Natural killer cell (primary cell): ENCODE measurements at regions not wholly inside any gene's neighbourhood (a gene's known extent, or its start where the extent isn't known, plus 50 kb on each side); places are given as distances from the start of the nearest gene placed in this dataset.

Source experiments
- ATAC-seq, 3 donors: fragments of 150-1000 bp in 2 of 3; fragments of 200-7000 bp in 1 of 3; cut with Tn5 transposase; 1 replicate in 1 of 3; 2 replicates in 2 of 3; pipeline ENCODE4 v1.10.0; 2021; ENCODE audit warnings: mild to moderate bottlenecking in 2 of 3, moderate library complexity in 2 of 3
- DNase-seq, 2 donors: peaks; one replicate each; pipeline versions ENCODE4 v3.0.0 to v3.0.0-alpha.2; 2013 to 2021; ENCODE audit warnings: mixed read lengths in 1 of 2
- H3K27ac ChIP-seq: one replicate; pipeline ENCODE4 v1.5.1; 2013; ENCODE audit warnings: mild to moderate bottlenecking, low read length
- H3K27me3 ChIP-seq: one replicate; pipeline ENCODE4 v1.6.1; 2013; ENCODE audit warnings: low read length; ENCODE audit not compliant: control insufficient read depth, insufficient read depth
- H3K36me3 ChIP-seq: one replicate; pipeline ENCODE4 v1.6.1; 2013; ENCODE audit warnings: low read length; ENCODE audit not compliant: control insufficient read depth, insufficient read depth
- H3K4me1 ChIP-seq: one replicate; pipeline ENCODE4 v1.6.1; 2013; ENCODE audit warnings: low read length; ENCODE audit not compliant: control insufficient read depth, insufficient read depth
- H3K4me3 ChIP-seq: one replicate; pipeline ENCODE4 v1.5.1; 2013; ENCODE audit warnings: low read length
- H3K9me3 ChIP-seq: one replicate; pipeline ENCODE4 v1.6.1; 2013; ENCODE audit warnings: low read length; ENCODE audit not compliant: control insufficient read depth, insufficient read depth
- H3K27ac Mint-ChIP-seq, 2 donors: one replicate each; pipeline ENCODE4 v1.8.0; 2022; ENCODE audit warnings: mild to moderate bottlenecking in 2 of 2, mixed read lengths in 2 of 2, moderate library complexity in 1 of 2
- H3K27me3 Mint-ChIP-seq, 2 donors: one replicate each; pipeline ENCODE4 v1.8.0; 2022; ENCODE audit warnings: low read depth in 2 of 2, mixed read lengths in 2 of 2
- H3K36me3 Mint-ChIP-seq: one replicate; pipeline ENCODE4 v1.8.0; 2022; ENCODE audit warnings: mixed read lengths
- H3K4me1 Mint-ChIP-seq, 2 donors: one replicate each; pipeline ENCODE4 v1.8.0; 2022; ENCODE audit warnings: mixed read lengths in 2 of 2
- H3K4me3 Mint-ChIP-seq: one replicate; pipeline ENCODE4 v1.8.0; 2022; ENCODE audit warnings: mild to moderate bottlenecking, moderate library complexity, mixed read lengths
- H3K9me3 Mint-ChIP-seq, 2 donors: one replicate each; pipeline ENCODE4 v1.8.0; 2022; ENCODE audit warnings: mixed read lengths in 2 of 2
- CTCF ChIP-seq: fragments of 200-600 bp; IDR thresholded peaks from one replicate; pipeline ENCODE4 v1.8.0; 2022; ENCODE audit warnings: antibody characterized with exemption
- WGBS: methylation state at CpG from one replicate; pipeline ENCODE4 v1.1.7; 2013; ENCODE audit warnings: missing lambda C conversion rate; ENCODE audit not compliant: insufficient coverage; 5-methylcytosine and 5-hydroxymethylcytosine counted together
- intact Hi-C: fragments of 100-400 bp; cut with micrococcal nuclease; formaldehyde crosslinking; loops from one replicate; pipeline ENCODE4 v1.14.2; 2022

DNA sequence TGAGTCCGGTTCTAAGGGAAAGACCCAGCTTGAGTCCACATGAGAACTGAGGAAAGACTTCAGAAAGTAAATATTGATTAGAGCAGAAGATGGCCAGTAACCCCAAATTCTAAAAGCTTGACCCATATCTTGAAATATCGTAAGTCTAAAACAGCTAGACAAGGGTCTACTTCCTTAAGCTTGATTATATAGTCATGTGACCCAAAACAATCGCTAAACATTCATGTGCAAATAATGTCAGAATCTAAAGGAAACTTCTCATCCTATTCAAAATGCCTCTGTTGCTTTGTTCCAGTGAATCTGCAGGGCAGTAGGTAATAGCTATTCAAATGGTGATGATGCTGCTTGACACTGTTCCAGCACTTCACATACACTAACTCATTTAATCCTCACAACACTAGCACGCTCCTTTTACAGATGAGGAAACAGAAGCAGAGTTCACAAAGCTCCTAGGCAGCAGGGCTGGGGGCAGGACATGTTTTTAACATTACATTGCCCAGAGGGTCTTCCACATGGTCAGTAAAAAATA lies 52.6 kb downstream of the TCF20 start:
- H3K4me3 Mint-ChIP-seq = no peak overlapping the region
- 82% methylated on average over 4 of the region's 4 CpGs for WGBS
- H3K9me3 Mint-ChIP-seq = no peaks in the 10 kb centered on the region

GRCh38 chr22:42217019-42217751 lies 53.3 kb downstream of the TCF20 start:
- Mint-ChIP-seq H3K36me3 (no peaks in the 10 kb centered on the region), H3K27me3 (no peaks in the 10 kb centered on the region), H3K27ac (peak overlapping the region; percentile 29 to 76), H3K9me3 (no peaks in the 10 kb centered on the region), H3K4me1 (peaks cover 46 to 56% of the 10 kb centered on the region in 2 donors), H3K4me3 (no peak overlapping the region)
- ATAC-seq (peak in 1 of 3 donors; percentile 27), DNase-seq (peak in 1 of 2 donors; percentile 19)
- TF ChIP-seq CTCF = no peak
- intact Hi-C loops = no loop called here
- no peaks in the 10 kb centered on the region for H3K9me3 ChIP-seq
- H3K27ac ChIP-seq = no peak overlapping the region
- H3K36me3 ChIP-seq = peaks cover 25% of the 10 kb centered on the region
- no peaks in the 10 kb centered on the region for H3K27me3 ChIP-seq
- H3K4me3 ChIP-seq = no peak overlapping the region
- H3K4me1 ChIP-seq = peaks cover 8% of the 10 kb centered on the region
- WGBS = 74% methylated on average over 3 of the region's 3 CpGs

More for the DNA sequence above, 52.6 kb downstream of the TCF20 start:
- peaks cover 21% of the 10 kb centered on the region for H3K36me3 ChIP-seq
- Mint-ChIP-seq H3K36me3 (no peaks in the 10 kb centered on the region), H3K4me1 (peaks cover 52 to 63% of the 10 kb centered on the region in 2 donors), H3K27me3 (no peaks in the 10 kb centered on the region), H3K27ac (peak overlapping the region; percentile 29 to 76)
- H3K27ac ChIP-seq = no peak overlapping the region
- H3K27me3 ChIP-seq = no peaks in the 10 kb centered on the region
- ATAC-seq (no peak), DNase-seq (no peak)
- H3K4me1 ChIP-seq = peaks cover 8% of the 10 kb centered on the region
- H3K9me3 ChIP-seq = no peaks in the 10 kb centered on the region
- TF ChIP-seq CTCF = no peak
- H3K4me3 ChIP-seq = no peak overlapping the region
- intact Hi-C loops = no loop called here

- no peaks in the 10 kb centered on the region for H3K9me3 ChIP-seq
- Mint-ChIP-seq H3K27ac (no peak overlapping the region), H3K4me1 (peaks cover 42 to 48% of the 10 kb centered on the region in 2 donors), H3K36me3 (peaks cover 12% of the 10 kb centered on the region), H3K9me3 (no peaks in the 10 kb centered on the region), H3K27me3 (no peaks in the 10 kb centered on the region), H3K4me3 (no peak overlapping the region)
- no peaks in the 10 kb centered on the region for H3K27me3 ChIP-seq
- H3K4me3 ChIP-seq = no peak overlapping the region
- WGBS = 94% methylated on average over 15 of the region's 15 CpGs
- DNase-seq = no peak
- no peak overlapping the region for H3K27ac ChIP-seq
- peaks cover 45% of the 10 kb centered on the region for H3K36me3 ChIP-seq
- no peak for TF ChIP-seq CTCF
- intact Hi-C loops = no loop called here
- ATAC-seq = no peak
- H3K4me1 ChIP-seq = peaks cover 8% of the 10 kb centered on the region
Measured at GRCh38 chr22:42214633-42215415, 55.6 kb downstream of the TCF20 start.
